ENCODE measurements at regions not wholly inside any gene's neighbourhood (a gene's known extent, or its start where the extent isn't known, plus 50 kb on each side); places are given as distances from the start of the nearest gene placed in this dataset.

- TF ChIP-seq CTCF (IDR thresholded peaks at IDR 0.05) (no peak), POLR2AphosphoS5 (IDR thresholded peaks at IDR 0.05) (no peak), POLR2A (IDR thresholded peaks at IDR 0.05) (no peak), EP300 (IDR thresholded peaks at IDR 0.05) (no peak)
These were observed 338.2 kb upstream of the PFKP start for GRCh38 chr10:2729197-2729596.

Data from sigmoid colon (tissue), 4 donors.